ENCODE measurements at regions not wholly inside any gene's neighbourhood (a gene's known extent, or its start where the extent isn't known, plus 50 kb on each side); places are given as distances from the start of the nearest gene placed in this dataset.

GRCh38 chr18:61076986-61077385 lies 256.2 kb upstream of the CDH20 start:
- BruUV-seq (replicated peaks) = no TSS peak
- Histone ChIP-seq H3K27me3 (replicated peaks; ENCODE audit: insufficient read depth, low read depth, low read length, poor library complexity) (no peaks in the 10 kb centered on the region), H3K4me1 (ENCODE audit: insufficient read depth, low read length, poor library complexity, severe bottlenecking) (no peaks in the 10 kb centered on the region), H3K27ac (ENCODE audit: low read depth, low read length, poor library complexity, severe bottlenecking) (no peak overlapping the region), H3K36me3 (ENCODE audit: insufficient read depth, low read length, poor library complexity, severe bottlenecking) (no peaks in the 10 kb centered on the region), H3K4me3 (ENCODE audit: low read depth, low read length, poor library complexity, severe bottlenecking) (no peak overlapping the region), H3K9me3 (ENCODE audit: low read depth, low read length, poor library complexity, severe bottlenecking) (no peaks in the 10 kb centered on the region)
- CTCF ChIA-PET = no interaction called here
- no peak for TF ChIP-seq CTCF (conservative IDR thresholded peaks at IDR 0.05; ENCODE audit: low read depth, low read length)
- TF ChIP-seq EZH2 (IDR thresholded peaks at IDR 0.05; ENCODE audit: borderline replicate concordance, low read depth, low read length, poor library complexity, severe bottlenecking) = no peak
- intact Hi-C loops (cut with micrococcal nuclease; ENCODE audit: unreplicated experiment) = no loop called here
- POLR2A ChIA-PET (ENCODE audit: low non-redundant PET) = no interaction called here
- DNase-seq (ENCODE audit: low spot score) = no peak

GRCh38 chr18:61079714-61080113 lies 253.5 kb upstream of the CDH20 start:
- no peak for TF ChIP-seq CTCF (conservative IDR thresholded peaks at IDR 0.05; ENCODE audit: low read depth, low read length)
- TF ChIP-seq EZH2 (IDR thresholded peaks at IDR 0.05; ENCODE audit: borderline replicate concordance, low read depth, low read length, poor library complexity, severe bottlenecking) = no peak
- intact Hi-C loops (cut with micrococcal nuclease; ENCODE audit: unreplicated experiment) = no loop called here

GRCh38 chr18:61080954-61081528 lies 252.2 kb upstream of the CDH20 start:
- no TSS peak for BruUV-seq (replicated peaks)
- DNase-seq (ENCODE audit: low spot score) = no peak
- no peaks in the 10 kb centered on the region for H3K9me3 ChIP-seq (ENCODE audit: low read depth, low read length, poor library complexity, severe bottlenecking)
- no peak overlapping the region for H3K27ac ChIP-seq (ENCODE audit: low read depth, low read length, poor library complexity, severe bottlenecking)
- H3K36me3 ChIP-seq (ENCODE audit: insufficient read depth, low read length, poor library complexity, severe bottlenecking) = no peaks in the 10 kb centered on the region
- ChIA-PET POLR2A (ENCODE audit: low non-redundant PET) (no interaction called here), CTCF (no interaction called here)
- no peaks in the 10 kb centered on the region for H3K4me1 ChIP-seq (ENCODE audit: insufficient read depth, low read length, poor library complexity, severe bottlenecking)
- no peaks in the 10 kb centered on the region for H3K27me3 ChIP-seq (replicated peaks; ENCODE audit: insufficient read depth, low read depth, low read length, poor library complexity)
- no peak for TF ChIP-seq CTCF (conservative IDR thresholded peaks at IDR 0.05; ENCODE audit: low read depth, low read length)
- no peak for TF ChIP-seq EZH2 (IDR thresholded peaks at IDR 0.05; ENCODE audit: borderline replicate concordance, low read depth, low read length, poor library complexity, severe bottlenecking)
- no peak overlapping the region for H3K4me3 ChIP-seq (ENCODE audit: low read depth, low read length, poor library complexity, severe bottlenecking)
- intact Hi-C loops (cut with micrococcal nuclease; ENCODE audit: unreplicated experiment) = no loop called here

More at GRCh38 chr18:61079714-61080113, 253.5 kb upstream of the CDH20 start:
- CTCF ChIA-PET = no interaction called here
- no TSS peak for BruUV-seq (replicated peaks)
- POLR2A ChIA-PET (ENCODE audit: low non-redundant PET) = no interaction called here
- DNase-seq (ENCODE audit: low spot score) = no peak
- H3K4me1 ChIP-seq (ENCODE audit: insufficient read depth, low read length, poor library complexity, severe bottlenecking) = no peaks in the 10 kb centered on the region
- H3K27me3 ChIP-seq (replicated peaks; ENCODE audit: insufficient read depth, low read depth, low read length, poor library complexity) = no peaks in the 10 kb centered on the region
- H3K4me3 ChIP-seq (ENCODE audit: low read depth, low read length, poor library complexity, severe bottlenecking) = no peak overlapping the region
- H3K27ac ChIP-seq (ENCODE audit: low read depth, low read length, poor library complexity, severe bottlenecking) = no peak overlapping the region
- H3K9me3 ChIP-seq (ENCODE audit: low read depth, low read length, poor library complexity, severe bottlenecking) = no peaks in the 10 kb centered on the region
- H3K36me3 ChIP-seq (ENCODE audit: insufficient read depth, low read length, poor library complexity, severe bottlenecking) = no peaks in the 10 kb centered on the region

Data from A673 (cell line).